ENCODE measurements at regions not wholly inside any gene's neighbourhood (a gene's known extent, or its start where the extent isn't known, plus 50 kb on each side); places are given as distances from the start of the nearest gene placed in this dataset.

GRCh38 chr3:135792858-135793475 lies 172.6 kb upstream of the PPP2R3A start:
- DNase-seq (ENCODE audit: low read depth, low spot score): no peak

GRCh38 chr3:135800071-135800549 lies 165.4 kb upstream of the PPP2R3A start:
- no peak for DNase-seq (ENCODE audit: low read depth, low spot score)

GRCh38 chr3:135801018-135801417 lies 164.5 kb upstream of the PPP2R3A start:
- DNase-seq (ENCODE audit: low read depth, low spot score): no peak

GRCh38 chr3:135802171-135802570 lies 163.4 kb upstream of the PPP2R3A start:
- DNase-seq (ENCODE audit: low read depth, low spot score): no peak

GRCh38 chr3:135803028-135803692 lies 162.4 kb upstream of the PPP2R3A start:
- DNase-seq (ENCODE audit: low read depth, low spot score): no peak

- no peak for DNase-seq (ENCODE audit: low read depth, low spot score)
These were observed 159.8 kb upstream of the PPP2R3A start for GRCh38 chr3:135805752-135806151.

- DNase-seq (ENCODE audit: low read depth, low spot score): no peak
These were observed 159.2 kb upstream of the PPP2R3A start for GRCh38 chr3:135806317-135806716.

GRCh38 chr3:135807879-135808278 lies 157.6 kb upstream of the PPP2R3A start:
- no peak for DNase-seq (ENCODE audit: low read depth, low spot score)

- no peak for DNase-seq (ENCODE audit: low read depth, low spot score)
These were observed 156.4 kb upstream of the PPP2R3A start for GRCh38 chr3:135809021-135809634.

- no peak for DNase-seq (ENCODE audit: low read depth, low spot score)
These were observed 153.9 kb upstream of the PPP2R3A start for GRCh38 chr3:135811651-135812050.

- no peak for DNase-seq (ENCODE audit: low read depth, low spot score)
These were observed 153.5 kb upstream of the PPP2R3A start for GRCh38 chr3:135812057-135812456.

GRCh38 chr3:135834465-135834864 lies 131.1 kb upstream of the PPP2R3A start:
- no peak for DNase-seq (ENCODE audit: low read depth, low spot score)

- DNase-seq (ENCODE audit: low read depth, low spot score): no peak
These were observed 127.4 kb upstream of the PPP2R3A start for GRCh38 chr3:135837977-135838631.

GRCh38 chr3:135840436-135840835 lies 125.1 kb upstream of the PPP2R3A start:
- DNase-seq (ENCODE audit: low read depth, low spot score): no peak

- DNase-seq (ENCODE audit: low read depth, low spot score): no peak
These were observed 121.1 kb upstream of the PPP2R3A start for GRCh38 chr3:135844386-135844785.

GRCh38 chr3:135848051-135848450 lies 117.5 kb upstream of the PPP2R3A start:
- no peak for DNase-seq (ENCODE audit: low read depth, low spot score)

- no peak for DNase-seq (ENCODE audit: low read depth, low spot score)
These were observed 115.7 kb upstream of the PPP2R3A start for GRCh38 chr3:135849827-135850226.

- no peak for DNase-seq (ENCODE audit: low read depth, low spot score)
These were observed 114.1 kb upstream of the PPP2R3A start for GRCh38 chr3:135851201-135852081.

GRCh38 chr3:135853981-135854380 lies 111.5 kb upstream of the PPP2R3A start:
- no peak for DNase-seq (ENCODE audit: low read depth, low spot score)

- no peak for DNase-seq (ENCODE audit: low read depth, low spot score)
These were observed 104.8 kb upstream of the PPP2R3A start for GRCh38 chr3:135860761-135861160.

- no peak for DNase-seq (ENCODE audit: low read depth, low spot score)
These were observed 103.2 kb upstream of the PPP2R3A start for GRCh38 chr3:135862361-135862760.
